Stimulated activated CD4-positive, alpha-beta T cell treated with anti-CD3 and anti-CD28 coated beads, TNF-alpha, amount 100 ng/mL, for 48 hours (primary cell): ENCODE measurements at regions not wholly inside any gene's neighbourhood (a gene's known extent, or its start where the extent isn't known, plus 50 kb on each side); places are given as distances from the start of the nearest gene placed in this dataset.

Experiments used
- DNase-seq, 3 donors: peaks; one replicate each; pipeline ENCODE4 v3.0.0-alpha.2; 2020; ENCODE audit warnings: low read depth in 3 of 3

GRCh38 chr15:96390986-96391385 lies 60.5 kb downstream of the NR2F2 start:
- no peak for DNase-seq

DNA sequence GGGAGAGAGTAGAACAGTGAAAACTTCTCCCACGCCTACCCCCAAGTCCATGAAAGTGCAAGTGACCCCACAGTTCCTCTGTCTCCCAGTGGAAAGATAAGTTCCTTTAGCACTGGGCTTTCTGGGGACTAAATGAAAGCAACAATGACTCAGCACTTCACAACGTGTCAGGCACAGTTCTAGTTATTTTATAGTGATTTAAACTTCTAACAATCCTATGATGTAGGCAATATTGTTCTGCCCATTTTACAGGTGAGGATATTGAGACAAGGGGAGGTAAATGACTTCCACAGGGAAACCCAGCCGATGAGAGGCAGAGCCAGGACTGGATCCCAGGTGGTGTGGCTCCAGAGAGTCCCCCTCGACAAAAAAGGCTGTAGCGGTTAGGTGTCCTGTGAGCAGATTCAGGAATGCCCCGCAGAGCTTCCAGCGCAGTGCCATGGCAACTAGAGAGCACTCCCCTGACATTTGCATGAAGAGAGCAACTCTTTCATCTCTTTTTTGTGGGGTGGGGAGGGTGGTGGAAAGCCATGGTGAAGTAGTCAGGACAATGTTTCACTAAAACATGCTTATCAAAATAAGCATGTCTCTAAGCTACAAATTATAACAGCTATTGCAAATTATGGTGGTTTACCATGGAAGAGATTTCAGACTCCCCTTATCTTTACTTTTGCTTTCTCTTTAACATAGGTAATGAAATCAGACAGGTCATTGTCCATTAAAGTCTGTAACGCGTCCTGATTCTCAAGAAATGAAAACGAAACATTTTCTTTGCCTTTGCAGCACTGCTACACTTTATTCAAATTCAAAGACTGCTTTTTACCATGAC lies 62.1 kb downstream of the NR2F2 start:
- no peak for DNase-seq

GRCh38 chr15:96393209-96393513 lies 62.7 kb downstream of the NR2F2 start:
- no peak for DNase-seq

DNA sequence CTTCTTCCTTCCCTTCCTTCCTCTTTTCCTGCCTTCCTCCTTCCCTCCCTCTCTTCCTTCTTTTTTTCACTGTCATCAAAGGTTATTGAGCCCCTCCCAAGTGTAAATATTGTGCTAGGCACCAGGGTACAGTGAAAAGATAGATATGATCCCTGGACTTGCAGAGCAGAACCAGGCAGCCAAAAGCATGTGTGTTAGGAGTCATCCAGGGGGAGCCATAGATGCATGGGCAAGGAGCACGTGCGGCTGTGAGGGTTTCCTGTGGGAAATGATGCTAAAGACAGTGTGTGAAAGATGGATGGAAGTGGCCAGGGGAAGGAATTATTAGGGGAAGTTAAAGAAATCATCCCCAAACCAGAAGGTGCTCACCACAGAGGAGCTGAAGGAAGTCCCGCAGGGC lies 65.2 kb downstream of the NR2F2 start:
- no peak for DNase-seq

DNA sequence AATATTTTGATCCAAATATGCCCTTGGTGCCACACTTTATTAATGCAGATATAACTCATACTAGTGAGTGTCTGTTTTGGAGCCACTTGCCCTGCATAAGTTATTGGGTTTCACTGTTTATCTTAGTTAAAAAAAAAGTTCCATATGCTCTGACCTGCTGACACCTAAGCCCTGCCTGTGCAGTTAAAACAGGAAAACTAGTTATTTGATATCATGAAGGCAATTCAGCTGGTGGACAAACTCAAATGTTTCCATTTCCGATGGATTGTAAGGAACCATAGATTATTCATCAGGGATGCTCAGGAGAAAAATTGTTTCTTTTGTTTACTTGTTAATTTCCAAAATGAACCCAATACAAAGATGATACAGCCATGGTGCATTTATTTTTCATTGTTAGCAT lies 68.3 kb downstream of the NR2F2 start:
- no peak for DNase-seq

DNA sequence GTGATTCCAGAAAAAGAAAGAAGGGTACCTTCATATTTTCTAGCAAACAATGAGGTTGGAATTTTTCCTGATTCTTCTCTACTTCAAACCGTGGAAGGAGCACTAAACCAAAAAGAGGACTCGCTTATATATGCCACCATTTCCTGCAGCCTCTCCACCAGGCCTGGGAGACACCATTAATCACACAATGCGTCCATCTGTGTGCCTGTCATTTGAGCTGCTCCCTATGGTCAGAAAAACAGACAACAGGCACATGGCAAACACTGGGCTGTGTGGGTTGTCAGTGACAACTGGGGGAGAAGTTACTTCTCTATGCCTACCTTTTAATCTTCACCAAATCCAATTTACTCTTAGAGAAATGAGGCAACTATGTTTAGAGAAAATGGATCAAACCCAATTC lies 71.9 kb downstream of the NR2F2 start:
- no peak for DNase-seq

DNA sequence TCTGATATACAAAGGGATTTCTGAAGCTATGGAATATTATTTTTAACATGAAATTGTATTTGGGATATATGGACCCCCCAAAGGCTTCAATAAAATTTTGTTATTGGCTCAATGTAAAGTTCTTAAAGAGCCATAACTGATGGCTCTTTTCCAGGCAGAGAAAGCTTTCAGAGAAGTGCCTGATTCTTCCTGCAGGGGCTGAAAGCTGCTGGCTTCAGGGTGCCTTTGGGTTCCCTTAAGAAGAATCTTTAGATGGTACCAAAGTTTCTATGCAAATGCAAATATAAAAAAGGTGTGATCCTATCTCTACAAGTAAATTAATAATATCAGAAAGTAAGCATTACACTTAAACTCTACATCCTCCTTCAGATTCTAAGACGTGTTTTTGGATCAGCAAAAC lies 72.6 kb downstream of the NR2F2 start:
- DNase-seq: no peak

- no peak for DNase-seq
Observed at GRCh38 chr15:96403932-96404331, 73.4 kb downstream of the NR2F2 start.

DNA sequence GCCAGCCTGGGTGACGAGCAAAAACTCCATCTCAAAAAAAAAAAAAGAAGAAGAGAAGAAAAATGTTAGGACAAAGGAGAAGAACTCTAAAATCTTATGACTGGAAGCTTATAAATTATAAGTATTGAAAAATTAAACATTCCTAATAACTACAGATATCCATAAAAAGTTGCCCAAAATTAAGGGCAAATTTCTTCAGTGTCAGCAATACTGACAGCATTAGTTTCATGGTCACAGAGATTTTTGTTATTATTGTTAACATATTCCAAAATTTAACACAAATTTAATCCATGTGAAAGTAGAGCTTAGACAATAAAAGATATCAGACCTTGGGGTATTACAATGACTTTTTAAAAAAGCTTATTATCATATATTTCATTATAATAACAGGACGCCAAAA lies 74.1 kb downstream of the NR2F2 start:
- DNase-seq: no peak

DNA sequence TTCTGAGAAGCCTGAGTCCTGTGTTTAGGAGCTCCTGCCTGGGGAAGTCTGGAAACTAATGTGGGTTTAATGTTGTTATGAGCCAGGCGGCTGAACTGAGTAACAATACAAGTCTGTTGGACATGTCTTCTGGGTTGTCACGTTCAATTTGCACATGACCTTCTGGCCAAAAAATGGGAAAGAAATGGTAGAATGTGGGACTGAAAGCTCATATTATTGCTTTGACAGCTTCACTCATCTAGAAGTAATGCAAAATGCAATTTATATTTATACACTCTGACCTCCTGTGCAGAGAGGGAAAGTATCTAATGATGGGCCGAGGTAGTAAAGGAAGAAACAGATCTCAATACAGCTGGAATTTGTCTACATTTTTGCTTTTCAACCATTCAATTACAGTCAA lies 75.8 kb downstream of the NR2F2 start:
- no peak for DNase-seq

GRCh38 chr15:96406701-96407100 lies 76.2 kb downstream of the NR2F2 start:
- DNase-seq: no peak

- DNase-seq: no peak
Observed at GRCh38 chr15:96407482-96407881, 77.0 kb downstream of the NR2F2 start.

DNA sequence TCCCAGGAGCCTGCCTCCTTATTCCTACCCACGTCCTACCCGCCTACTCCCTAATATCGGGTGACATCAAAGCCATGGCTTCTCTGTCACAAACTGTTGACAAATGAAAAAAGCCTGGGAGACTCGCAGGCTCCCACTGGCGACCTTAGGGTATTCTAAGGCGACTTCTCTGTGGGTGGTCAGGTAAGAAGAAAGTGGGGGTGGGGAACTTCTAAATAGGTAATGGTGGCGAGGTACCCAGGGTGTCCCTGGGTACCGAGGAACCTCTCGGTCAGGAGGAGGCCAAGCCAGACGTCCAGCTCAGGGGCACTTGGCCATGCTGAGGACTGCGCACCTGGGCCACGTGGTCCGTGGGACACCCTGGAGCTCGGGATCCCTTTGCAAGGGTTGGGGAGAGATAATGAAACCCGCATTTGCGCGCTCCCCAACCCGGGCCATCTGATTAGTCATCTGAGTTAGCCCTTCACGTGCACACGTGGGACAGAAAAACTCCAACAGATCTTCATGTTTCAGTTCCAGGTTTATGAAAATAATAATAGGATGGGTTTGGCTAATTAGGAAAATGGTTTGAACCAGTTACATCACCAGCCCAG lies 78.2 kb downstream of the NR2F2 start:
- no peak for DNase-seq

GRCh38 chr15:96409215-96410138 lies 79.0 kb downstream of the NR2F2 start:
- no peak for DNase-seq

GRCh38 chr15:96410175-96411055 lies 79.9 kb downstream of the NR2F2 start:
- DNase-seq: no peak

DNA sequence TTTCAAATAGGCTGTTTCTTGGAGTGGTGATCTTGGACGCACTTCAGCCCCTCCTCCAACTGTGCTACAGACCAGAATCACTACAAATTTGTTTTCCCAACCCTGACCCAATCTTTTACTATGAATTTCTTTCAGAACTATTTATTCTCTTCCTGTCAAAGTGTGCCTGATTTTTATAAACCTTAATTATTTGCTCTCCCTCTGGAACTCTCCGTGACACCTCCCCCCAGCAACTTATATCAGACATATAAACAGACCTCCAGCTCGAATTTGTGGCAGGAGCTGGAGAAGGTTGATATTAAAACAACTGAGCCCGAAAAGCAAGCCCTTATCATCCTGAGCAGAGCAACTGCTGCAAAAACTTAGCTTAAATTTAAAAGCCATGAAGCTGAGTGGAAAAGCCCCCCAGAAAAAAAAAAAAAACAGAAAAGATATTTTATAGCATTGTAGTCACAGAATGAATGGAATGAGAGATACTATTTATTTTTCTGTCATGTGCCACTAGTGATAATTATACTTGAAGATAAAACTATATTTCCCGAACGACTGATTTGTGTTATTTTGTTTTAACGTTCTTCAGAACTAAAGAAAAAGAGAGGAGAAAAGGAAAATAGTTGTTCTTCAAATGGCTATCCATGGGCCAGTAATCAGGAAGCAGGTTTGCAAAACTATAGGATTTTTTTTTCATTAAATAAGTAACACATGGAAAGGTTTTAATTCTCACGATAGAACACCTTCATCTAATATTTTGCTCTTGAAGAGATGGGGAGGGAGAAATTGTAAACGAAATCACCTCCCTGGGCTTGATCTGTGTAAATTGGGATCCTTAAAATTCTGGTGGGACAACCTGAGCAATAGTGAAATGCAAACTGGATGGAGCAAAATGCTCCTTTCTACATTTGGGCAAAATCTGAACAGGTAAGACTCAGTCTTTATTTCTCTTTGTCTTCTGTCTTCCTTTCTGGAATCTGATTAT lies 80.8 kb downstream of the NR2F2 start:
- DNase-seq: no peak

DNA sequence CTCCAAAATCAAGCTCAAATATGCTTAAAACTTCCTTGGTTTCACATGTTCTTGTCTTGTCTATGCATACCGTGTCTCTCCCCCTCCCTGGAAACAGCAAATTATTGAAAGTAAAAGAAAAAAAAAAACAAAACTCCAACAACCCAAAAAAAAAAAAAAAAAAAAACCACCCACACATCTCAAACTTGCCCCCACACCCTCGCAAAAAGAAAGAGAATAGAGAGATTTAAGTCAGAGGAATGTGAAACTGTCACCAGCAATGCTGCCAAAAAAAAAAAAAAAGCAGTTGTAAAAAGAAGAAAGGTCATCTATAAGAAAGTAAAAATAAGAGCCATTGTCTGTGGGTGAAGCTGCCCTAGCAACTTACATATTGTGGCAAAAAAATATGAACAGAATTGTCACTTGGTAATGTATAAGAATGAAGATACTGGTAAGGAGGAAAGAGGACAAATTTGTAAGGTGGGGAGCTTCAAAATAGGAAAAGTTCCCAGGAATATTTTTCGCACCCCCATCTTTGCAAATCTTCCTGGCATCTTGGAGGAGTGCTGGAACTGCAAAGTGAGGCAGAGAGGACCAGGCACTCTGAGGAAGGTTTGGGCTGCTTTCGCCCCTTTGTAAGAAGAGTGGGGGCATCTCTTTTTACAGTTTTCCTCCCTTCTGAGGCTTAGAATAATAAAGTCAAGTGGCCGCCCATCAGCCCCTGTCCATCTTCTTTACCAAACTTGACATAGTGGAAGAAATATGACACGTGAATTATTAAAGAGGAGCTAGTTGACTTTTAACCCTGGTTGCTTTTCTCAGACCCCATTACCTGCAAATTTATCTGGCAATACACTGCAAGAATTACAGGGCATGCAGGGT lies 81.8 kb downstream of the NR2F2 start:
- DNase-seq: no peak

DNA sequence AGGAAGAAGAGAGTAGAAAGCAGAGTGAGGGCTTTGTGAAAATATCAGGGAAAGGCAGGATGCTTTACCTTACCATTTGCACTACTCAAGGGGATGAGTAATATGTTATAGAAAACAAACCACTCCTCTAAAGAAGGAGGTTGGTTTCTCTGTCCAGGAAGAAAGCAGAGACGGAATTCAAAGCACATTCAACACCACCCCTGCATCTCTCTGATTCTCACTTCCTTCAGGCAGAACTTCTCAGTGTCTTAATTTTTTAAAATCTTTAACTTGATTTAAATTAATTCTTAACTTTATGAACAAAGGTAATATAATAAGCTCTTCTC lies 82.4 kb downstream of the NR2F2 start:
- no peak for DNase-seq

- DNase-seq: no peak
Observed at GRCh38 chr15:96413657-96414056, 83.2 kb downstream of the NR2F2 start.

DNA sequence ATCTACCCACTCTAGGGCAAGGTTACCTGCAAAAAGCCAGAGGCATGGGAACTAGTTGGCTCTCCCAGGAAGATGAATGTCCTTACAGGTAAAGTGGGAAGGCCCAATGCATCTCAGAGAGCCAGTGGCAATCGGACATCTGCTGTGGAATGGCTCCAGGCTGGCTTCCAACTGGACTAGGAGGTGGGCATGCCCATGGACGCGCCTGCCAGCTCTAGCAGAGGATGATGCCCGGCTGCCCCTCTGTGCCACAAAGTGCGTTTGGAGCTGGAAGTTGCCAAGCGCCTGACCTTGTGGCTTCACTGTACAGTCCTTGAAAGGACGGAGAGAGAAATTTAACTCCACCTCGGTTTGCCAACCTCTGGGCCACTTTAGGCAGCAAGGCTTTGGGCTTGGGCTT lies 84.4 kb downstream of the NR2F2 start:
- no peak for DNase-seq
